Fibroblast of pulmonary artery (primary cell): ENCODE measurements at regions not wholly inside any gene's neighbourhood (a gene's known extent, or its start where the extent isn't known, plus 50 kb on each side); places are given as distances from the start of the nearest gene placed in this dataset.
A peak's percentile ranks its signal among the peaks of the same experiment; 100 is the strongest.

ENCODE experiments used
- DNase-seq: peaks from one replicate; pipeline ENCODE4 v3.0.0-alpha.2; 2010; ENCODE audit warnings: low read depth
- H3K4me3 ChIP-seq: replicated peaks from 2 replicates; pipeline ENCODE4 v1.5.1; 2011; ENCODE audit warnings: low read depth, mild to moderate bottlenecking, control low read depth, low read length, moderate library complexity
- TF ChIP-seq, protein P1 (sequence below): IDR thresholded peaks from 2 replicates; pipeline ENCODE4 v1.5.1; 2011; ENCODE audit warnings: mild to moderate bottlenecking, control low read depth, low read length, inconsistent platforms; ENCODE audit errors: missing control alignments

DNA sequence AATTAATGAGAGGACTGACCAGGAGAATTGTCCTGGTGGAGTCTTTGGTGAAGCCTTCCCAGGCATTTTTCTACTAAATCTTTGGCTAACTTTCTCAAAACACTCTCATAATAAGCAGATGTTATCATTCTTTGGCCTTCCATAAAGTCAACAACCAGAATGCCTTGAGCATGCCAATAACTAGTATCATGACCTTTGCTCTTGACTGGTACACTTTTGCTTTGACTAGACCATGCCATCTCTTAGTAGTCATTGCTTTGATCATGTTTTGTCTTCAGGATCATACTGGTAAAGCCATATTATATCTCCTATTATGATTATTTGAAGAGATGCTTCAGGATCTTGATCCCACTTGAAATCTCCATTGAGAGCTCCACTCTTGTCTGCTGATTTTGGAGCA is 506.9 kb downstream of the ELAVL2 start:
- no peak overlapping the region for H3K4me3 ChIP-seq
- no peak for DNase-seq
- TF ChIP-seq, protein P1, sequence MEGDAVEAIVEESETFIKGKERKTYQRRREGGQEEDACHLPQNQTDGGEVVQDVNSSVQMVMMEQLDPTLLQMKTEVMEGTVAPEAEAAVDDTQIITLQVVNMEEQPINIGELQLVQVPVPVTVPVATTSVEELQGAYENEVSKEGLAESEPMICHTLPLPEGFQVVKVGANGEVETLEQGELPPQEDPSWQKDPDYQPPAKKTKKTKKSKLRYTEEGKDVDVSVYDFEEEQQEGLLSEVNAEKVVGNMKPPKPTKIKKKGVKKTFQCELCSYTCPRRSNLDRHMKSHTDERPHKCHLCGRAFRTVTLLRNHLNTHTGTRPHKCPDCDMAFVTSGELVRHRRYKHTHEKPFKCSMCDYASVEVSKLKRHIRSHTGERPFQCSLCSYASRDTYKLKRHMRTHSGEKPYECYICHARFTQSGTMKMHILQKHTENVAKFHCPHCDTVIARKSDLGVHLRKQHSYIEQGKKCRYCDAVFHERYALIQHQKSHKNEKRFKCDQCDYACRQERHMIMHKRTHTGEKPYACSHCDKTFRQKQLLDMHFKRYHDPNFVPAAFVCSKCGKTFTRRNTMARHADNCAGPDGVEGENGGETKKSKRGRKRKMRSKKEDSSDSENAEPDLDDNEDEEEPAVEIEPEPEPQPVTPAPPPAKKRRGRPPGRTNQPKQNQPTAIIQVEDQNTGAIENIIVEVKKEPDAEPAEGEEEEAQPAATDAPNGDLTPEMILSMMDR: no peak

DNA sequence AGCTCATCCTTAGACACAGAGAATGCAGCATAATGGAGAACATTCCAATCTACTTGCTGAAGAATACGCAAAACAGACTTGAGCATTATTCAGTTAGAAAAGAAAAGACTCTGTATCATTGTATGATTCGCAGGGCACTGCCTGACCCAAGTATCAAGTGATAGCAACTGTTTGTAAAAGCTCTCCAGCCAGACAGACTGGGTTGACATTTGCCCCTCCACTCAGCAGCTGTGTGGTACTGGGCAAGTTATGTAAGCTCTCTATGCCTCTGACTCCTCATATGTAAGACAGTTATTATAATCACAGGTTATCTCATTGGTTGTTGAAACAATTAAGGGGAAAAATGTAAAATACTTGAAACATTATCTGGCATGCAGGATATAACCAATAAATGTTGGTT is 505.0 kb downstream of the ELAVL2 start:
- no peak overlapping the region for H3K4me3 ChIP-seq
- TF ChIP-seq, protein P1: no peak
- no peak for DNase-seq

DNA sequence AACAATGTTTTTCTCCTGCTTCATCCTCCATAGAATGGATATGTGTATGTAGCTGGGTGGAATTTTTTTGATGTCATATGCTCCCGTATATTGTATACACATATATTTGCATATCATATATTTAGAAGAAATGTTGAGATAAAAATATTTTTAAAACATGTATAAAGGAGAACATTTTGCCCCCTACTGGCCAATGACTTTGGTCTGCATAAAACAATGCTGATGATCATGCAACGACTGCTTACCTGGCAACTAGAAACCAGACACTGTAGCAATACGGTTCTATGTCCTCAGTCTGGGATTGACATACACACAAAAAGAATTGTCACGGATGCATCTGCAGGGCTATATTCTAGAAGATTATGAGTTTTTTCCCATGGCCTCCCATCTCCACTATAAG is 503.6 kb downstream of the ELAVL2 start:
- TF ChIP-seq, protein P1: no peak
- H3K4me3 ChIP-seq: no peak overlapping the region
- no peak for DNase-seq

DNA sequence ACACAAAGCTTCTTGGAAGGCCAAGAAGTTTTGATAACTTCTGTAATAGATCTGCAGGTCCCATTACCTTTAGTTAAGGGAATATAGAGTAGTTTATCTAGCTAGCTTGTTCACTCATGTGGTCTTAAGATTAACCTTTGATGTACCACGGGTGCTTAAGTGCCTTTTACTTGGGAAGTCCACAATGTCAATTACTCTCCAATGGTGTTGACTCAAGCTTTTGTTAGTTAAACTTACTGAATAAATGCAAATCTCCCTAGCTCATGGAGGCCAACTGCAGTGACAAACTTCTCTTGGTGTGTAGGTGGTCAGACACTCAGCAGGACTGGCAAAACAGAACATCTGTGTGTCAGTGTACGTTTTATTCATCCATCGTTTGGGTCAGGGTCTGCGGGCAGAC is 501.5 kb downstream of the ELAVL2 start:
- TF ChIP-seq, protein P1: no peak
- DNase-seq: no peak
- H3K4me3 ChIP-seq: no peak overlapping the region

DNA sequence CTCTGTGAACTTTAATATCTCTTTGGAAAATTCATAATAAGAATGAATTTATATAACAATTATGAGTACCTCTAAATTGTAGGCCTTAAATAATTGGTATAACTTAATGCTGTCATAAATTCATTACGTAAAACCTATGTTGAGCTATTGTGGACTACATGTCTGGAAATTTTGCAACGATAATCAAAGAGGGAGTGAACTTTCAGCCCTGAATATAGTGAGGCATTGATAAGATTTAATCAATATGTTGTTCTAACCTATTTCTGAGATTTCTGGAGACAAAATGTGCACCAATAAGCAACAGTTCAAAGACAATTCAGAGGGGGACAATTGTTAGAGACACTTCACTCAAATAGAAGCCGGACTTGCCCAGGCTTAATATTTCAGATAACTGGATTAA is 499.4 kb downstream of the ELAVL2 start:
- H3K4me3 ChIP-seq: no peak overlapping the region
- TF ChIP-seq, protein P1: no peak
- DNase-seq: no peak

DNA sequence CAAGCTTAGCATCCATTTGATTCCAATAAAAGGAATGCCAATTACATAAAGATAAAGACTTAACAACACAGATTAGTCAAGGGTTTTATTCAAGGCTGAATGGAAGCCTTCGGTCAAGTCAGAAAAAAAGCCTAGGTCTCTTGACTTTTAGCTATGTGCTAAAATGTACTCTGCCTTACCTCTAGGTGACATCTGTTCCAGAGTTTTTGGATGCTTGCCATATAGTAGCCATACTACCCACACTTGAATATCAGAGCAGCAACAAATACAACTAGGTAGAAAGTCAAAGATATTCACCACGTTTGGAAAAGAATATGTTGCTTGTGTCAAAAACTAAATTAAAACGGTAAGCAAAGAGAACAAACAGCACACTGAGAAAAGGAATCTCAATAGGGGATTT is 484.7 kb downstream of the ELAVL2 start:
- no peak for DNase-seq
- no peak overlapping the region for H3K4me3 ChIP-seq
- TF ChIP-seq, protein P1: no peak

DNA sequence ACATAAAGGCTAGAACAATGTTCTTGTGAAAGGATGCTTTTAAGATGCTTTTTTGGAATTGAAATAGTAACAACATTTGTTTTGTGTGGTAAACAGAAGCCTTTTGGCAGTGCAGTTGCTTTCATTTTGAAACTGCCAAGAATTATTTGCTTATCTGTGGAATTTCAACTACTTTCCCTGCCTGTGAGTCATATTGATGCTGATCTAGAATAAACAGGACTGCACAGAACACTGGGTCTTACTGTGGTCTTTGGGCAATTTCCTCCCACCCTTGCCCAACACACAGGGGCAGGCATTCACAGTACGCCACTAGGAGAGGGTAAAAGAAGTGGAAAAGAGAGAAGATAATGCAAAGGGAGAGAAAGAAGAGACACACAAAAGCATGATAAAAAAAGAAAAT is 483.7 kb downstream of the ELAVL2 start:
- no peak overlapping the region for H3K4me3 ChIP-seq
- TF ChIP-seq, protein P1: no peak
- peak; percentile 22 for DNase-seq
